Stomach (tissue), 8 donors: ENCODE measurements at regions not wholly inside any gene's neighbourhood (a gene's known extent, or its start where the extent isn't known, plus 50 kb on each side); places are given as distances from the start of the nearest gene placed in this dataset.
"Not testable (repeated sequence)": the region's sequence is repeated elsewhere in the genome, so short reads cannot be mapped to it uniquely, and the experiment has no call there.

Experiments
- DNase-seq, 2 donors: peaks; one replicate each; pipeline versions ENCODE4 v3.0.0 to v3.0.0-alpha.2; 2013 to 2019
- H3K27ac ChIP-seq, 5 donors: fragments of 200-600 bp in 4 of 5; sonication (generic) in 4 of 5; one replicate each; pipeline ENCODE4 v1.5.1; 2013 to 2019; ENCODE audit warnings: mild to moderate bottlenecking in 1 of 5, moderate library complexity in 1 of 5
- H3K27me3 ChIP-seq, 3 donors: fragments of 200-600 bp; sonication (generic); one replicate each; pipeline ENCODE4 v1.5.1; 2017 to 2019; ENCODE audit warnings: mixed run types in 1 of 3
- H3K36me3 ChIP-seq, 4 donors: fragments of 200-600 bp; sonication (generic); 1 replicate in 3 of 4; 2 replicates in 1 of 4; pipeline ENCODE4 v1.5.1; 2016 to 2019
- H3K4me1 ChIP-seq, 4 donors: fragments of 200-600 bp; sonication (generic); one replicate each; pipeline ENCODE4 v1.5.1; 2016 to 2019
- H3K4me3 ChIP-seq, 4 donors: fragments of 200-600 bp; sonication (generic) in 3 of 4; one replicate each; pipeline ENCODE4 v1.5.1; 2016 to 2019; ENCODE audit warnings: mild to moderate bottlenecking in 1 of 4
- H3K9me3 ChIP-seq, 4 donors: fragments of 200-600 bp; sonication (generic); one replicate each; pipeline ENCODE4 v1.5.1; 2016 to 2019
- EP300 ChIP-seq: sonication (generic); formaldehyde crosslinking; IDR thresholded peaks from one replicate; pipeline ENCODE4 v1.6.1; 2017; ENCODE audit warnings: antibody characterized with exemption
- POLR2A ChIP-seq, 4 donors: fragments of 450-650 bp; IDR thresholded peaks; one replicate each; pipeline ENCODE4 v1.6.1; 2016; ENCODE audit warnings: antibody characterized with exemption in 4 of 4, control low read depth in 2 of 4, mild to moderate bottlenecking in 1 of 4, moderate library complexity in 1 of 4
- POLR2AphosphoS5 ChIP-seq, 3 donors: sonication (generic); formaldehyde crosslinking; IDR thresholded peaks; one replicate each; pipeline ENCODE4 v1.6.1; 2016; ENCODE audit warnings: antibody characterized with exemption in 3 of 3
- WGBS, 5 donors: extraction: QIAGEN DNeasy Blood & Tissue Kit in 3 of 5; methylation state at CpG; one replicate each; pipeline versions ENCODE4 v1.1.5 to v1.1.7; 2013 to 2018; 5-methylcytosine and 5-hydroxymethylcytosine counted together
- intact Hi-C: fragments of 100-400 bp; cut with DNase I; formaldehyde crosslinking; loops from one replicate; pipeline ENCODE4 v1.15.1; 2023; ENCODE audit warnings: low total_unique reads
- TF ChIP-seq, protein P1 (sequence below), 7 experiments: fragments of 450-650 bp in 4 of 7; fragments of 200-600 bp in 3 of 7; sonication (generic) in 3 of 7; IDR thresholded peaks; one replicate each; pipeline ENCODE4 v1.5.1; 2016 to 2019; ENCODE audit warnings: antibody characterized with exemption in 7 of 7, control low read depth in 2 of 7, mild to moderate bottlenecking in 1 of 7
- donor health status: healthy with polysubstance abuse.
- donor health status: Bipolar disorder and iron deficiency.
- donor health status: healthy.

DNA sequence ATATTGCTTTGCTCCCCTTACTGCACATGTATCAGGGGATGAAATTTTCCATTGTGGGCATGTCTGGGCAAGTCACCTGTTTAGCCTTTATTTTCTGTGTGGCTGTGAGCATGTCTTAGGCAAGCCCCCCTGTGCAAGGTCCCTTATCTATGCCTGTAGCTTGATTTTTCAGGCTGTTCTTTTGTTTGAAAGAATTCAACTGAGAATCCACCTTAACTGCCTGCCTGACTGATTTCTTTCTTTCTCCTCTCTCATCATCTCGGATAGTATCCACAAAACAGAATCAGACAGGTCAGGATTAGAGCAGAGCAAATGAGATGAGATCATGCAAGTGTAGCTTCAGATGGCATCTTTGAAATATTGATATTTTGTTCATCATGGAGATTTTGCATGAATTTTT lies 1147.5 kb upstream of the ACVR2A start:
- intact Hi-C loops: no loop called here
- no peak overlapping the region for H3K4me3 ChIP-seq
- no peaks in the 10 kb centered on the region for H3K36me3 ChIP-seq
- no peaks in the 10 kb centered on the region for H3K27me3 ChIP-seq
- WGBS, 5 donors: 92 to 100% (median 95%) methylated on average over 1 of the region's 1 CpG
- peaks cover 0 to 27% (median 9%) of the 10 kb centered on the region in 4 donors for H3K9me3 ChIP-seq
- DNase-seq: no peak
- TF ChIP-seq EP300 (no peak), POLR2AphosphoS5 (IDR thresholded peaks at IDR 0.05) (no peak), POLR2A (IDR thresholded peaks at IDR 0.05) (no peak)
- TF ChIP-seq, protein P1, sequence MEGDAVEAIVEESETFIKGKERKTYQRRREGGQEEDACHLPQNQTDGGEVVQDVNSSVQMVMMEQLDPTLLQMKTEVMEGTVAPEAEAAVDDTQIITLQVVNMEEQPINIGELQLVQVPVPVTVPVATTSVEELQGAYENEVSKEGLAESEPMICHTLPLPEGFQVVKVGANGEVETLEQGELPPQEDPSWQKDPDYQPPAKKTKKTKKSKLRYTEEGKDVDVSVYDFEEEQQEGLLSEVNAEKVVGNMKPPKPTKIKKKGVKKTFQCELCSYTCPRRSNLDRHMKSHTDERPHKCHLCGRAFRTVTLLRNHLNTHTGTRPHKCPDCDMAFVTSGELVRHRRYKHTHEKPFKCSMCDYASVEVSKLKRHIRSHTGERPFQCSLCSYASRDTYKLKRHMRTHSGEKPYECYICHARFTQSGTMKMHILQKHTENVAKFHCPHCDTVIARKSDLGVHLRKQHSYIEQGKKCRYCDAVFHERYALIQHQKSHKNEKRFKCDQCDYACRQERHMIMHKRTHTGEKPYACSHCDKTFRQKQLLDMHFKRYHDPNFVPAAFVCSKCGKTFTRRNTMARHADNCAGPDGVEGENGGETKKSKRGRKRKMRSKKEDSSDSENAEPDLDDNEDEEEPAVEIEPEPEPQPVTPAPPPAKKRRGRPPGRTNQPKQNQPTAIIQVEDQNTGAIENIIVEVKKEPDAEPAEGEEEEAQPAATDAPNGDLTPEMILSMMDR (IDR thresholded peaks at IDR 0.05): no peak
- no peak overlapping the region for H3K27ac ChIP-seq
- no peaks in the 10 kb centered on the region for H3K4me1 ChIP-seq

DNA sequence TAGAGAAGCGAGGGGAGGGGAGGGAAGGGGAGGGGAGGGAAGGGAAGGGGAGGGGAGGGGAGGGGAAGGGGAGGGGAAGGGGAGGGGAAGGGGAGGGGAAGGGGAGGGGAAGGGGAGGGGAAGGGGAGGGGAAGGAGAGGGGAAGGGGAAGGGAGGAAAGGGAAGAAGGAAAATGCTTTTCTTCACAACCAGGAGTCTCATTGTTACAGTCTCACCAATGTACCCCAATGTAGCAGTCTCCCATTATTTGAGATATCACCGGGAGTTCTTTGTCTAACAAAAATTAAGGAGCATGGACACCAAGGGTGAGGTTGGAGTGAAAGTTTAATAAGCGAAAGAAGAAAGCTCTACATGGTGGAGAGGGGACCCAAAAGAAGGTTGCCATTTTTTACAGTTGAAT lies 1148.0 kb upstream of the ACVR2A start:
- 79 to 98% (median 83%) methylated on average over 2 to 3 of the region's 3 CpGs for WGBS, 5 donors
- H3K4me3 ChIP-seq, H3K4me1 ChIP-seq, H3K36me3 ChIP-seq, H3K27ac ChIP-seq, H3K27me3 ChIP-seq, intact Hi-C loops, DNase-seq: not testable (repeated sequence)
- H3K9me3 ChIP-seq: peaks cover 0 to 22% (median 6%) of the 10 kb centered on the region in 4 donors

DNA sequence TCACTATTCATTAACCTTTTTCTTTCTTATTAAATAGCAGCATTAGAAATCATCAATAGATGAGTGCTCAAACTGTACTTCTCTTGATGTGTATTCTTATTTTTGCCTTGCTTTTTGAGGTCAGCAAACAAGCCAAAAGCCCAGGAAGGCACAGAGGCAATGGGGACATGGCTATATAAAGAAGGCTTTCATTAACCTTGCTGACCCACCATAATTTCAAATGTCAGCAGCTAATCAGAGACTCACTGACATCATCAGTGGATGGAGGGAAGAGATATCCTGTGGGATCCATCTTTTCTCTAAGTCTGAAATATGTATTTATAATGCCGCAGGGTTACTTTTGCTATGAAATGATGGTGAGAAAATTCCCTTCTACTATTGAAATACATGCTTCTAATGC lies 1162.8 kb upstream of the ACVR2A start:
- Histone ChIP-seq H3K27ac (no peak overlapping the region), H3K27me3 (no peaks in the 10 kb centered on the region), H3K36me3 (no peaks in the 10 kb centered on the region), H3K4me3 (no peak overlapping the region), H3K9me3 (no peaks in the 10 kb centered on the region), H3K4me1 (no peaks in the 10 kb centered on the region)
- 88 to 99% (median 96%) methylated on average over 1 of the region's 1 CpG for WGBS, 5 donors
- intact Hi-C loops: no loop called here
- no peak for DNase-seq
- TF ChIP-seq EP300 (no peak), POLR2AphosphoS5 (IDR thresholded peaks at IDR 0.05) (no peak), POLR2A (IDR thresholded peaks at IDR 0.05) (no peak)
- TF ChIP-seq, protein P1 (IDR thresholded peaks at IDR 0.05): no peak

DNA sequence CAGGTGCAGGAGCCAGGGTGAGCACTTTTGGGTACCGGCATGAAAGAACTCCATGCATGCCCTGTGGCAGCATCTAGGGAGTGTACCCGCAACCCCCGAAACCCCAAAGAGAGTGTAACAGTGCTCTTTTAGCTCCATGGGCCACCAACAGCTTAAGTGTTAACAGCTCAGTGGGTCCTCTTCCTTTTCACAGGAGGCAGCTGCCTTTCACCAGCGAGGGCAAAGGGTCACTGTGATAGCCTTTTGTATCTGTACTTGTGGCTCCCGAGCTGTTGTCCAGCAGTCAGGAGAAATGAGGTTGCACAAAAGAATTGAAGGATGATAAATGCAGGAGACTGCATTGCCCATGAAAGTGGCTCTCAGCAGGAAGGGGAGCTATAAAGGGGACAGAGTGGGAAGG lies 1166.3 kb upstream of the ACVR2A start:
- no peak for DNase-seq
- TF ChIP-seq EP300: no peak
- TF ChIP-seq, protein P1 (IDR thresholded peaks at IDR 0.05): no peak
- no peak for TF ChIP-seq POLR2A (IDR thresholded peaks at IDR 0.05)
- no peak for TF ChIP-seq POLR2AphosphoS5 (IDR thresholded peaks at IDR 0.05)
- no peak overlapping the region for H3K4me3 ChIP-seq
- intact Hi-C loops: no loop called here
- no peaks in the 10 kb centered on the region for H3K4me1 ChIP-seq
- 71 to 85% (median 85%) methylated on average over 5 of the region's 5 CpGs for WGBS, 5 donors
- no peaks in the 10 kb centered on the region for H3K36me3 ChIP-seq
- no peaks in the 10 kb centered on the region for H3K27me3 ChIP-seq
- no peaks in the 10 kb centered on the region for H3K9me3 ChIP-seq
- no peak overlapping the region for H3K27ac ChIP-seq

- H3K9me3 ChIP-seq: no peaks in the 10 kb centered on the region
- intact Hi-C loops: no loop called here
- H3K27ac ChIP-seq: no peak overlapping the region
- H3K36me3 ChIP-seq: no peaks in the 10 kb centered on the region
- H3K27me3 ChIP-seq: no peaks in the 10 kb centered on the region
- no peaks in the 10 kb centered on the region for H3K4me1 ChIP-seq
- DNase-seq: no peak
- TF ChIP-seq, protein P1 (IDR thresholded peaks at IDR 0.05): no peak
- TF ChIP-seq EP300 (no peak), POLR2A (IDR thresholded peaks at IDR 0.05) (no peak), POLR2AphosphoS5 (IDR thresholded peaks at IDR 0.05) (no peak)
- no peak overlapping the region for H3K4me3 ChIP-seq
These were observed 1167.5 kb upstream of the ACVR2A start for GRCh38 chr2:146677280-146677679.
